ENCODE measurements at regions not wholly inside any gene's neighbourhood (a gene's known extent, or its start where the extent isn't known, plus 50 kb on each side); places are given as distances from the start of the nearest gene placed in this dataset.

DNA sequence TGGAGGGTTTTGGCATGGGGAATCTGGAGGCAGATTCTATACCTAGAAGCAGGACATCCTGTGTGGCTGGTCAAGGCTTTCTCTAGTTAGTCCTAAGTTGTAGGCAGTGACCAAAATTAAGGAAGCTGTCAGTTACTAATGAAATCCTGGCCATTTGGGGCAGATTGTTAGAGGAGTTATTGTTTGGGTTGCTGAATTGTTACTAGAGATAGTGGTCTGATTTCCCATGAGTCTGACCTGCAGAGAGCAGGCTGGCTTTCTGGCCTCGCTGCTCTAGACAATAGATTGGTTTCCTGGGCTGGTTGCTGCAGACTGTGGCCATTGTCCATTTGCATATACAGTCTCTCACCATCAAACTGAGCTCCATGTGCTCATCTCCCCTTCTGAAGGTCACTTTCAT lies 205.0 kb upstream of the SASH1 start:
- TF ChIP-seq, protein P1, sequence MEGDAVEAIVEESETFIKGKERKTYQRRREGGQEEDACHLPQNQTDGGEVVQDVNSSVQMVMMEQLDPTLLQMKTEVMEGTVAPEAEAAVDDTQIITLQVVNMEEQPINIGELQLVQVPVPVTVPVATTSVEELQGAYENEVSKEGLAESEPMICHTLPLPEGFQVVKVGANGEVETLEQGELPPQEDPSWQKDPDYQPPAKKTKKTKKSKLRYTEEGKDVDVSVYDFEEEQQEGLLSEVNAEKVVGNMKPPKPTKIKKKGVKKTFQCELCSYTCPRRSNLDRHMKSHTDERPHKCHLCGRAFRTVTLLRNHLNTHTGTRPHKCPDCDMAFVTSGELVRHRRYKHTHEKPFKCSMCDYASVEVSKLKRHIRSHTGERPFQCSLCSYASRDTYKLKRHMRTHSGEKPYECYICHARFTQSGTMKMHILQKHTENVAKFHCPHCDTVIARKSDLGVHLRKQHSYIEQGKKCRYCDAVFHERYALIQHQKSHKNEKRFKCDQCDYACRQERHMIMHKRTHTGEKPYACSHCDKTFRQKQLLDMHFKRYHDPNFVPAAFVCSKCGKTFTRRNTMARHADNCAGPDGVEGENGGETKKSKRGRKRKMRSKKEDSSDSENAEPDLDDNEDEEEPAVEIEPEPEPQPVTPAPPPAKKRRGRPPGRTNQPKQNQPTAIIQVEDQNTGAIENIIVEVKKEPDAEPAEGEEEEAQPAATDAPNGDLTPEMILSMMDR (IDR thresholded peaks at IDR 0.05; ENCODE audit: low read depth, low read length): no peak

DNA sequence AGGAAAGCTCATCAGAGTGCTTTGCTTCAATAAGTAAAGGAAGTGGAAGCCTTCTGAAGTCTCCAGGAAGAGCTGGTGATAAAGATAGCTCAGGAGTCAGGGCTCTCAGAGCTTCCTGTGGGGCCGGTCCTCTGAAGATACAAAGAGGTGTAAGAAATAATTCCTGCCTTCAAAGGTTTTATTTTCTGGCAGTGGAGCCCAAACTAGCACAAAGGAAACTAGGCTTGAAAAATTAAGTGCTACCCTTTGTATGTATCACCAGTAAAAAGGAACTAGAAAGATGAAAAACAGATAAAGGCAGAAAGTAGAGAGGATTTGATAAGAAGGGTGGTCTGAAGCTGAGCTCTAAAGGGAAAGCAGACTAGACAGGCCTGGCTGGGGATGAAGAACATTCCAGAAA lies 204.1 kb upstream of the SASH1 start:
- no peak for DNase-seq
- TF ChIP-seq, protein P1 (IDR thresholded peaks at IDR 0.05; ENCODE audit: low read depth, low read length): no peak
- H3K36me3 ChIP-seq: no peaks in the 10 kb centered on the region
- no peaks in the 10 kb centered on the region; the same call in 1 of the 2 replicates for H3K4me1 ChIP-seq
- no peaks in the 10 kb centered on the region for H3K27me3 ChIP-seq
- H3K4me3 ChIP-seq (ENCODE audit: low read depth, low read length): no peak overlapping the region
- H3K9me3 ChIP-seq: no peaks in the 10 kb centered on the region

More for the DNA sequence above, 205.0 kb upstream of the SASH1 start:
- Histone ChIP-seq H3K9me3 (no peaks in the 10 kb centered on the region), H3K27me3 (no peaks in the 10 kb centered on the region), H3K4me3 (ENCODE audit: low read depth, low read length) (no peak overlapping the region), H3K36me3 (no peaks in the 10 kb centered on the region), H3K4me1 (no peaks in the 10 kb centered on the region)
- no peak for DNase-seq

DNA sequence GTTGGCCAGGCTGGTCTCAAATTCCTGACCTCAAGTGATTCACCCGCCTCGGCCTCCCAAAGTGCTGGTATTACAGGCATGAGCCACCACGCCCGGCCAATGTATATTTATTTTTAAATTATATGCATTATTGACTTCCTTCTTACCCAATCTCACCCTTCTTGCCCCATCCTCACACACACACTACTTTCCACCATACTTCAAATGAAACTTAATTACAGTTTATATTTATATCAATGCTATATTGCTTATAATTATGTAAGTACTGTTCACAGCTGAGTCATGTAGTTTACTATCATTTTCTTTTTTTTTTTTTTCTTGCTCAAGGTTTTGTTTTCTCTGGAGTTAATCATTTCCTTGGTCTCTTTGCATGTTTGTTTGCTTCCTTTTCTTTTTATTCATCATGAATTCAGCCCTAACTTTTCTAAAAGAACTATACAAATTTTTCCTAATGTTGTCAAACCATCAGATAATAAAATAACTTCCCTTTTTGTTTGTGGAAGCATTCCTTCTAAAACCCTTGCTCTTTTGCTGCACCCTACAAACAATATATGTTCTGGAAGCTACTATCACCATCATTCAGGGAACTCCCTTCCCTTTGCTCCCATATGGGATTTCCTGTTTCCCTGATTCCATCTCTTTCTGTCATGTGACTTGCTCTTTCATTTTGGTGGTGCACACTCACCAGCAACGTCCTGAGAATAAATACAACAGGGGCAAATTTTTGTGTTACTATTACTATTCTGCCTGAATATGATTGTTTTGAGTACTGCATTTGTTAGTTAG lies 201.7 kb upstream of the SASH1 start:
- H3K27me3 ChIP-seq: no peaks in the 10 kb centered on the region
- H3K36me3 ChIP-seq: no peaks in the 10 kb centered on the region
- H3K4me1 ChIP-seq: no peaks in the 10 kb centered on the region; the same call in 1 of the 2 replicates
- TF ChIP-seq, protein P1 (IDR thresholded peaks at IDR 0.05; ENCODE audit: low read depth, low read length): no peak
- H3K9me3 ChIP-seq: no peaks in the 10 kb centered on the region
- no peak for DNase-seq
- no peak overlapping the region for H3K4me3 ChIP-seq (ENCODE audit: low read depth, low read length)

DNA sequence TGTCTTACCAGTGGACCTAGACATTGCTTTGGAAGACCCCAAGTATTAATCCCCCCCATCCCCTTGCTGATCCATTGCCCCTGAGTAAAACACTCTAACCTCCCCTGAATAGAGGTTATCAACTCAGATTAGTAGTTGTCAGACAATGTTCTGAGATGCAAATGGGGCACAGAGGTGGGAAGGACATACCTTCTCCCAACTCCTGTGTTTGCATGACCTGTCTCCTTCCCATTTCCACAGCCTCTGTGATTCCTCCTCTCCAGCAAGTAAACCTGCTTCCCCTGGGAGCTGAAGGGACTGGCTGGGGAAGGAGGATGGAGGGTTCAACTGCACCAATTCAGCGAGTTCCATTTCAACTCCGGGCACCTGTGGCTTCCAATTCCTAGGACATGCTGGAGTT lies 199.8 kb upstream of the SASH1 start:
- Histone ChIP-seq H3K27me3 (no peaks in the 10 kb centered on the region), H3K4me1 (no peaks in the 10 kb centered on the region; the same call in 1 of the 2 replicates), H3K36me3 (no peaks in the 10 kb centered on the region), H3K9me3 (no peaks in the 10 kb centered on the region), H3K4me3 (ENCODE audit: low read depth, low read length) (no peak overlapping the region)
- TF ChIP-seq, protein P1 (IDR thresholded peaks at IDR 0.05; ENCODE audit: low read depth, low read length): no peak
- DNase-seq: no peak

DNA sequence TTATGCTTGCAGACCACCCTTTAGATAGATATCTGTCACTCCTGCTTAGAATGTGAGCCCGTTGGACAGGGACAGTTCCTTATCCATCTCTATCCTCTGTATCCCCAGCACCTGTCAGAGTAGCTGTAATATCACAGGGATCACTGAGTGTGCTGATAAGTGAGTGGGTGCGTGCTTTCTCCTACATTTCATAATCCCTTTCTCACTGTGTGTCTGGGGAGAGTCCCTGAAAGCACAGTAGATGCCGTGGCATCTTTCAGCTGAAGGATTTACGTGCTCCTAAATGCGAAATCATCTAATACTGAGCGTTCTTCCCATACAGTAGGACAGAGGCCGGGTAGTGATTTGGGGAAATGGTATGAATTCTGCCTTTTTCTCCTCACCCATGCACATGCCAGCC lies 198.9 kb upstream of the SASH1 start:
- TF ChIP-seq, protein P1 (IDR thresholded peaks at IDR 0.05; ENCODE audit: low read depth, low read length): no peak
- H3K4me1 ChIP-seq: no peaks in the 10 kb centered on the region; the same call in 1 of the 2 replicates
- H3K27me3 ChIP-seq: no peaks in the 10 kb centered on the region
- no peaks in the 10 kb centered on the region for H3K36me3 ChIP-seq
- DNase-seq: no peak
- H3K9me3 ChIP-seq: no peaks in the 10 kb centered on the region
- H3K4me3 ChIP-seq (ENCODE audit: low read depth, low read length): no peak overlapping the region

DNA sequence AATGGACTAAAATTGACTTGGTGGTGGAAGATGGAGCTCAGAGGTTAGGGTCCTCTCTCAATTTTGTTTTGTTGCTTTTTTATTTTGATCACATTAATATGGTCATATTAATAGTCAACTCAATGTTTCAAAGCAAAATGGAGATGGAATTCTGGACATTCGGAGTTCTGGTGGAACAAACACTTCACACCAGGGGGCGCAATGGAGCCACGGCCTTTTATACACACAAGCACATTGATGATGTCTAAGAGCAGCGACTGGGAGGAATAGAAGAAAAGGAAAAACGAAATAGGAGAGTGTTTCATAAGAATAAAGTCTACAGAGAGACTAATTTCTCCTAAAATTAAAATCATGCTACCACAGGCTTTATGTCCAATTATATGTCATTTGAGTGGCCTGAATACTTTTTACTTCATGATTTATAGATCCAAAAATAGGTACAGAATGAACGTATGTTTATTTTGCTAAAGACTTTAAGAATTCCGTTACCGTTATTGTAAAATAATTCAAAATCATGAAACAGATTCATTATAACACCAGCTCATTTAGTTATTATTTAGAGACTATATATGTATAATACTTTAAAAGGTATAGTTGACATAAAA lies 197.6 kb upstream of the SASH1 start:
- Histone ChIP-seq H3K36me3 (no peaks in the 10 kb centered on the region), H3K9me3 (no peaks in the 10 kb centered on the region), H3K27me3 (no peaks in the 10 kb centered on the region), H3K4me1 (no peaks in the 10 kb centered on the region; the same call in 1 of the 2 replicates), H3K4me3 (ENCODE audit: low read depth, low read length) (no peak overlapping the region)
- TF ChIP-seq, protein P1 (IDR thresholded peaks at IDR 0.05; ENCODE audit: low read depth, low read length): peak; percentile 96
- peak; percentile 82 for DNase-seq

Data from BE2C (cell line).